A549 (cell line): ENCODE measurements at regions not wholly inside any gene's neighbourhood (a gene's known extent, or its start where the extent isn't known, plus 50 kb on each side); places are given as distances from the start of the nearest gene placed in this dataset.

Source experiments
- CTCF ChIP-seq: fragments of >200 bp; sonication (Bioruptor Twin); formaldehyde crosslinking; IDR thresholded peaks from 3 replicates; pipeline ENCODE4 v1.5.1; 2016
- EP300 ChIP-seq, 2 experiments: fragments of >200 bp; sonication (Bioruptor Twin); formaldehyde crosslinking; IDR thresholded peaks; 2 replicates in 1 of 2; 3 replicates in 1 of 2; pipeline ENCODE4 v1.6.1; 2016 to 2017
- KDM1A ChIP-seq: fragments of 200-600 bp; sonication (generic); IDR thresholded peaks from 2 replicates; pipeline ENCODE4 v1.6.1; 2016; ENCODE audit warnings: low read depth, mild to moderate bottlenecking
- MAFK ChIP-seq: fragments of 450-650 bp; IDR thresholded peaks from 2 replicates; pipeline ENCODE4 v1.6.1; 2014; ENCODE audit not compliant: partially characterized antibody
- MAX ChIP-seq: IDR thresholded peaks from 2 replicates; pipeline ENCODE4 v1.6.1; 2012
- NFE2L2 ChIP-seq: fragments of 150-350 bp; conservative IDR thresholded peaks from 2 replicates; pipeline ENCODE4 v1.6.1; 2014; ENCODE audit warnings: low read length
- POLR2A ChIP-seq: IDR thresholded peaks from 2 replicates; pipeline ENCODE4 v1.6.1; 2012; ENCODE audit warnings: mild to moderate bottlenecking, low read length
- RAD21 ChIP-seq, 2 experiments: fragments of >200 bp in 1 of 2; sonication (Bioruptor Twin) in 1 of 2; formaldehyde crosslinking in 1 of 2; IDR thresholded peaks in 1 of 2; conservative IDR thresholded peaks in 1 of 2; 2 replicates in 1 of 2; 3 replicates in 1 of 2; pipeline ENCODE4 v1.6.1; 2012 to 2018; ENCODE audit warnings: inconsistent platforms in 1 of 2
- TP53 ChIP-seq: fragments of 250-450 bp; sonication (Bioruptor Pico); IDR thresholded peaks from 2 replicates; pipeline ENCODE4 v1.5.0; 2021; ENCODE audit warnings: mild to moderate bottlenecking, moderate library complexity
- USF2 ChIP-seq: fragments of 450-650 bp; IDR thresholded peaks from 2 replicates; pipeline ENCODE4 v1.6.1; 2014; ENCODE audit warnings: antibody characterized with exemption

- TF ChIP-seq KDM1A (no peak), USF2 (no peak), POLR2A (no peak), TP53 (no peak), MAFK (no peak), RAD21 (conservative IDR thresholded peaks at IDR 0.05 in 1 of 2, IDR thresholded peaks at IDR 0.05 in 1 of 2) (no peak), CTCF (no peak), NFE2L2 (no peak), EP300 (IDR thresholded peaks at IDR 0.05) (no peak), MAX (no peak)
These were observed 115.3 kb upstream of the VLDLR start for GRCh38 chr9:2506321-2506720.
